Activated T-cell treated with anti-CD3 and anti-CD28 coated beads, Interleukin-2, amount 50 U/mL, for 72 hours (primary cell): ENCODE measurements at regions not wholly inside any gene's neighbourhood (a gene's known extent, or its start where the extent isn't known, plus 50 kb on each side); places are given as distances from the start of the nearest gene placed in this dataset.

Source experiments
- ATAC-seq, 2 donors: fragments of 150-1000 bp; cut with Tn5 transposase; replicated peaks in 1 of 2; 2 replicates each; pipeline ENCODE4 v1.10.0; 2021; ENCODE audit warnings: moderate library complexity in 2 of 2, mild to moderate bottlenecking in 1 of 2
- DNase-seq, 2 donors: peaks; one replicate each; pipeline ENCODE4 v3.0.0; 2021 to 2022; ENCODE audit warnings: mixed read lengths in 1 of 2
- H3K27ac Mint-ChIP-seq: one replicate; pipeline ENCODE4 v1.8.0; 2022; ENCODE audit warnings: mild to moderate bottlenecking, moderate library complexity, mixed read lengths
- H3K27me3 Mint-ChIP-seq: one replicate; pipeline ENCODE4 v1.8.0; 2022; ENCODE audit warnings: low read depth, mixed read lengths
- H3K36me3 Mint-ChIP-seq, 2 donors: one replicate each; pipeline ENCODE4 v1.8.0; 2022; ENCODE audit warnings: mixed read lengths in 2 of 2, mild to moderate bottlenecking in 1 of 2; ENCODE audit not compliant: insufficient read depth in 2 of 2
- H3K4me1 Mint-ChIP-seq: one replicate; pipeline ENCODE4 v1.8.0; 2022; ENCODE audit warnings: low read depth, mixed read lengths
- H3K4me3 Mint-ChIP-seq, 2 donors: one replicate each; pipeline ENCODE4 v1.8.0; 2022; ENCODE audit warnings: mild to moderate bottlenecking in 2 of 2, mixed read lengths in 2 of 2, moderate library complexity in 2 of 2
- H3K9me3 Mint-ChIP-seq, 2 donors: one replicate each; pipeline ENCODE4 v1.8.0; 2022; ENCODE audit warnings: mixed read lengths in 2 of 2

DNA sequence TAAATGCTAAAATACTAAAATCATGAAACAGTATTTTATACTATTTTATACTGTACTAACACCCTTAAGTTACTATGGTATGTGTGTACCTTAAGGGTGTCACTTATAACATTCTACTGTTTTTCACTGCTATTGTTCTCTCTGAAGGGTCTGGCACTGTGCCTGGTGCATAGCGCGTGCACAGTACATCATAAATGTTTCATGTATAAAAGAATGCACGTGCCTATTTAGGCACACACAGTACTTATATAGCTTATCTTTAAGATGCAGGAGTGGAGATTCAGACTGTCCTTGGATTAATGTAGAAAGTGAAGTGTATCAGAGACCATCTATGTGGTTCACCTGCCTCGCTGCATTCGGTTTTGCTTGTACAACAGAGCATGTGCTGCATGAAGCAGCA lies 64.0 kb upstream of the SGK1 start:
- ATAC-seq (no peak), DNase-seq (no peak)
- Mint-ChIP-seq H3K4me3 (no peak overlapping the region), H3K9me3 (no peaks in the 10 kb centered on the region), H3K4me1 (peaks cover 33% of the 10 kb centered on the region), H3K36me3 (no peaks in the 10 kb centered on the region), H3K27ac (no peak overlapping the region), H3K27me3 (no peaks in the 10 kb centered on the region)

DNA sequence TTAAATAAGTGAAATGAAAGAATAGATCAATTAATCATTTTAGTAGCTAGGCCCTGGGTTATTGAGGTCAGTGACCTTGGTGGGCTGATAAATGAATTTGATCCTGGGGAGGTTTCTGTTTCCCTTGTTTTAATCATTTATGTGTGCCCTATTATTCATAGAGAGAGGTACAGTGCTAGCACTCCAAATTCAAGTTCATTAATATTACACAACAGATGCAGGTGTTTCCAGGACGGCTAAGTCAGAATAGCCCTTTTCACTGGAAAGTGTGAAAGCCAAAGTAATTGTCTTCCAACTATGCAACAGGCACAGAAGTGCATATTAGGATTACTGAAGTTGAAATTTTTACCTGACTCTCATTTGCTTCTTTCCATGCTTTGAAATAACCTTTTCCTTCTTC lies 61.7 kb upstream of the SGK1 start:
- peak overlapping the region; percentile 54 to 88 for H3K4me3 Mint-ChIP-seq
- H3K36me3 Mint-ChIP-seq: no peaks in the 10 kb centered on the region
- H3K27me3 Mint-ChIP-seq: no peaks in the 10 kb centered on the region
- DNase-seq: no peak
- ATAC-seq: peak; percentile 2 to 7
- peak overlapping the region; percentile 83 for H3K27ac Mint-ChIP-seq
- H3K4me1 Mint-ChIP-seq: peaks cover 41% of the 10 kb centered on the region
- H3K9me3 Mint-ChIP-seq: no peaks in the 10 kb centered on the region

DNA sequence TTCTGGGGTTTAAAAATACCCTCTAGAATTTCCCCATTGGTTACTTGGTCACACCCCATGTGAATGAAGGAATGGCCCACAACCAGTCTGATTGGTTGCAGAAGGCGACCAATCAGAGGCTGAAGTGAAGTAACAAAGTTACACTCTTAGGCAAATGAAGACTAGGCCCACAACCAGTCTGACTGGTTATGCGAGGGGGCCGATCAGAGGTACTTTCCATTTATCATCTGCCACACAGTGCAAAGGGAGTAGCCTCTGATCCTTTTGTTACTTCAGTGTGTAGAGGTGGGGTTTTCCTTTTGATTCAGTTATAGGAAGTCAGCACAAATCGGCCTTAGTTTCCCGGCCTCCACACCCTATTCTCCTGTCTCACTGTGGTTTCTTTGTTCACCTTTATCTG lies 61.2 kb upstream of the SGK1 start:
- ATAC-seq: peak; percentile 99
- peak overlapping the region; percentile 80 for H3K27ac Mint-ChIP-seq
- H3K4me3 Mint-ChIP-seq: peak overlapping the region; percentile 54 to 88
- no peaks in the 10 kb centered on the region for H3K27me3 Mint-ChIP-seq
- DNase-seq: peak; percentile 61 to 71
- H3K4me1 Mint-ChIP-seq: peaks cover 46% of the 10 kb centered on the region
- no peaks in the 10 kb centered on the region for H3K9me3 Mint-ChIP-seq
- H3K36me3 Mint-ChIP-seq: no peaks in the 10 kb centered on the region

DNA sequence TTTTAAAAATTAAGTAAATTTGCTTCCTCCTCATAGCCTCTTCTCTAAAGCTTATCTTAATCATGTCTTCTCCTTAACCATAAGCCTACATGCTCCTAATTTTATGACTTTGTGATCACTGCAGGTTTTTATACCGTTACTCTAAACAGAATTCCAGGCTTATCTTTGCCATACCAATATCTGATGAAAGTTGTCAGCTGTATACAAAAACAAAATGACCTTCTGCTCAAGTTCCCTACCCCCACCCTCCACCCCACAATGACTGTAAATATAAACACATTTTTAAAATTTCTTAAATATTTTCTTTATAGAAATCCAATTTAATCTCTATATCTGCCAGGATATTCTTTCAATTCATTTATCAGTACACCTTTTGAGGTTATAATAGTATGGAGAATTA lies 60.5 kb upstream of the SGK1 start:
- H3K27me3 Mint-ChIP-seq: no peaks in the 10 kb centered on the region
- H3K4me3 Mint-ChIP-seq: peak overlapping the region; percentile 54 to 88
- peaks cover 53% of the 10 kb centered on the region for H3K4me1 Mint-ChIP-seq
- H3K36me3 Mint-ChIP-seq: no peaks in the 10 kb centered on the region
- ATAC-seq (no peak), DNase-seq (no peak)
- H3K27ac Mint-ChIP-seq: peak overlapping the region; percentile 80
- H3K9me3 Mint-ChIP-seq: no peaks in the 10 kb centered on the region

DNA sequence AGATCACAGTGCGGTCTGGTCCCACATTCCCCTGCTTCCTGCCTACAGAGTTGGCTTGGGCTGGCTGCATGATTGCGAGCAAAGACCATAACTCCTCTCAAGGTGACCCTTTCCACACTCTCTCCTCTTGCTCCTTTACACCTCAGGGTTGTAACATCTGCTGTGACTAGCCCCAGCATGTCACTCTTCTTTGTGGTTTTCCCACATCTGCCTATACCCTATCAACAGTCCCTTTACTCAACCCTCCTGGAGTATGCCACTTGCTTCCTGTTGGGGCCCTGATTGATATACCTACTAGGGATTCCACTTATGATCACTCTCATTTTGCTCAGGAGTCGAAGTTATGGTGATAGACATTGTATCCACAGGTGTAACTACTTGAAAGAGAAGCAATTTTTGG lies 58.9 kb upstream of the SGK1 start:
- no peaks in the 10 kb centered on the region for H3K9me3 Mint-ChIP-seq
- ATAC-seq: no peak
- H3K27ac Mint-ChIP-seq: peak overlapping the region; percentile 1
- no peak for DNase-seq
- no peaks in the 10 kb centered on the region for H3K27me3 Mint-ChIP-seq
- H3K36me3 Mint-ChIP-seq: no peaks in the 10 kb centered on the region
- no peak overlapping the region for H3K4me3 Mint-ChIP-seq
- peaks cover 69% of the 10 kb centered on the region for H3K4me1 Mint-ChIP-seq

DNA sequence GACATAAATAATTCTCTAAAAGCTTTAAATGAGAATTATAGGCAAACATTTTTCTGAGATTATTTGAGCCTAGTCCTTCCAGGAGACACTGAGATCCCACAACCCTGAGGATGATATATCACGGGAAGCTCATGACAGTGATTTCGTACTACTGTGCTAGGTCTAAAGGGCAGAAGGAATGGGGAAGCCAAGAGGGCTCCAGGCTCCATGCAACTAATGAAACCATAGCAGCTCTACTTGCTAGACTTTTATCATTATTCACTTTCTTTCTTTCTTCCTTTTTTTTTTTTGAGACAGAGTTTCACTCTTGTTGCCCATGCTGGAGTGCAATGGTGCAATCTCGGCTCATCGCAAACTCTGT lies 57.3 kb upstream of the SGK1 start:
- no peak overlapping the region for H3K4me3 Mint-ChIP-seq
- no peaks in the 10 kb centered on the region for H3K27me3 Mint-ChIP-seq
- DNase-seq: no peak
- ATAC-seq: no peak
- no peaks in the 10 kb centered on the region for H3K9me3 Mint-ChIP-seq
- peak overlapping the region; percentile 5 for H3K27ac Mint-ChIP-seq
- H3K4me1 Mint-ChIP-seq: peaks cover 58% of the 10 kb centered on the region
- no peaks in the 10 kb centered on the region for H3K36me3 Mint-ChIP-seq

DNA sequence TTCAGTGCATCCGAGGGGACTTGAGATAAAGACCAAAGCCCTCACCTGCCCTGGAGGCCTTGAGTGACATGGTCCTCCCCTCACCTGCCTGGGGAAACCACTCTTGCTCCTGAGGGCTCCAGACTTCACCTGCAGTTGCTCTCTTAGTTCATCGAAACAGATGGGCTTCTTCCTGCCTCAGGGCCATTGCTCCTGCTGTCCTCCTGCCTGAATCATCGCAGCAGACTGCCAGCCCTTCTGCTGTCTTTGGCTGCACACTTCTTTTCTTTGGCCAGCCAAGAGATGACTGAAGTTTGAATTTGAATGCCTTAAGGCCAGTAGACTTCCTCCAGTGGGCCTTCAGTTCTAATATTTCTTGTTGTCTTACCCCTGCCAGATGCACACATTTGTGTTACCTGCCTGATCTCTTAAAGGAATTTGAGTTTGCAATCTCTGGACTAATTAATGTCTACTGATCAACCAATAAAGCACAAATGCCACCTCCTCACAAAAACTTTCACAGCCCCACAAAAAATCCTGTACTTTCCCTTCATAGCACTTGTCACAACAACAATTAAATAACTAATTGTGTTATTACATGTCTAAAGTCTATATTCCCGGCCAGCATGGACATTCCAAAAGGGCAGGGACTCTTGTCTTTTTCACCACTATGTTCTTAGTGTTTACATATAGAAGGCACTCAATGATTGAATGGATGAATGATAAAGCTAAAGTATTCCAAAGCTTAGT lies 56.7 kb upstream of the SGK1 start:
- Mint-ChIP-seq H3K9me3 (no peaks in the 10 kb centered on the region), H3K27ac (peak overlapping the region; percentile 5), H3K36me3 (peaks cover 0 to under 1% of the 10 kb centered on the region in 2 donors), H3K4me3 (no peak overlapping the region), H3K4me1 (peaks cover 53% of the 10 kb centered on the region), H3K27me3 (no peaks in the 10 kb centered on the region)
- DNase-seq (no peak), ATAC-seq (no peak)

DNA sequence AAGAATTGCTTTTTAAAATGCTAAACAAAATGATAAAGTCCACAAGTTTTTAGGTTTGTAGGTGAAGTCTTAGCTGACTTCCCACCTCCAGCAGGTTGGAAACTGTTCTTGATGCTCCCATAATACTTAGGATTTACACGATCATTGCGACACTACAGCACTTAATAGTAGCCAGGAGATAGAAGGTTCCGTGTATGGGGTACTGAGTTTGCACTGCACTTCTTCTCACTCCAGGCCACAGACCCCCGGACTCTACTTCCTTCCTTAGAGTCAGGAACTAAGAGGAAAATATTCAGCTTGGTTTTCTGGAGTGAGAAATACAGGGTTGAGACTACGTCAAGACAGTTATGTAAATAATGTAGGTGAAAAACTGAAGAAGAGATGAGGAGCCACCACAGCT lies 56.1 kb upstream of the SGK1 start:
- ATAC-seq: no peak
- no peak for DNase-seq
- peak overlapping the region in 1 of 2 donors; percentile 14 for H3K4me3 Mint-ChIP-seq
- H3K9me3 Mint-ChIP-seq: no peaks in the 10 kb centered on the region
- H3K4me1 Mint-ChIP-seq: peaks cover 52% of the 10 kb centered on the region
- H3K27ac Mint-ChIP-seq: no peak overlapping the region
- H3K36me3 Mint-ChIP-seq: peaks cover 0 to 3% of the 10 kb centered on the region in 2 donors
- no peaks in the 10 kb centered on the region for H3K27me3 Mint-ChIP-seq

DNA sequence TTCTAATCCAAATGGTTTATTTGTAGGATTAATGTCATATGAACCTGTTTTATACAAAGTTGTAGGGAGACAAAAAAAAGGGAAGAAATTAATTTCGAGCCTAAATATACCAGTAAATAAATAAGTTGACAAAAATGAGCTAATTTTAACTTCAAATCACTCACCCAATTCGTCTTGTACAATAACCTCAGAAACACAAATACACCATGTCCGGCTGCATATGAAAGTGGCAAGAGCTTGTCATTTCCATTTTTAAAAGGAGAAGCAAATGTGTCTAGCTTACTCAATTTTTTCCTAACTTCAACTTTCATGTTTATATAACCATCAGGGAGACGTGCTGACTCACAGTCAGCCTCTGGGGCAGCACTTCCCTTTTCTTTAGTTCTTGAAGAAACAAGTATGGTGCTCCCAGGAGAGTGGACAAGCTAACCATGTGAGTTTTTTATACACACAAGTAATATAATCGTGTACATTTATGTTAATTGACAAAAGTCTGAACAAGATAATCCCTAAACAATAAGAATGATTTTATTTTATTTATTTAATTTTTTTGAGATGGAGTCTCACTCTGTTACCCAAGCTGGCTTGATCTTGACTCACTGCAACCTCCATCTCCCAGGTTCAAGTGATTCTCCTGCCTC lies 55.5 kb upstream of the SGK1 start:
- ATAC-seq: peak; percentile 74 to 82
- DNase-seq: peak; percentile 12 to 14
- H3K27ac Mint-ChIP-seq: peak overlapping the region; percentile 27
- H3K9me3 Mint-ChIP-seq: no peaks in the 10 kb centered on the region
- peaks cover 0 to 3% of the 10 kb centered on the region in 2 donors for H3K36me3 Mint-ChIP-seq
- H3K27me3 Mint-ChIP-seq: no peaks in the 10 kb centered on the region
- H3K4me3 Mint-ChIP-seq: peak overlapping the region; percentile 14 to 48
- H3K4me1 Mint-ChIP-seq: peaks cover 46% of the 10 kb centered on the region

DNA sequence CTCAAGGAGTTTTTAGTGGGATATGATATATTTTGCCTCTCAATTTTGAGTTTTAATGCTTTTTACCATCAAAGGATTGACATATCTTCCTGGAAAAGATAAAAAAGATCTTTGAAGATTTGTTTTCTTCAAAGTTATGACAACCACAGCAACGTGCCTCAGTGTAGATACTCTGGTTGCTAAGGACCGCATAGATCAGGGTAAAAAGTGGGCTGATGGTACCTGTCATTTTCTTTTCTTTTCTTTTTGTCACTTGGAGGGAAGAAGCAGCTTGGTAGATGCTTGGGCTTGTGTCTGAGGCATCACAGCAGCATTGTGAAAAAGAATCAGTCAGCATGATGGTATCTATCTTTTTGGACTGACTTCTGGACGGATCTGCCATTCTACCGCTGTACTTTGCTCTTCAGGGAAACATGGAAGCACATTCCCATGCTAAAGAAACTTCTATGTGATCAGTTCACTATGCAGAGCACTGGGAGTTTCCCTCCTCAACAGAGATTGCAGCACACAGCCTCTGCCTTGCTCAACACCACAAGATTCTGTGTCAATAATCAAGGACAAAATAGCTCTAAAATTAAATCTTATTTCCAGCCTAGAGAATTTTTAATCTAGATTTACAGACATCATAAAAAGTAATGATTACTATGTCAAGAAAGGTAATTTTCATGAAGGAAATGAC lies 54.8 kb upstream of the SGK1 start:
- H3K4me3 Mint-ChIP-seq: peak overlapping the region in 1 of 2 donors; percentile 48
- H3K27ac Mint-ChIP-seq: peak overlapping the region; percentile 27
- H3K27me3 Mint-ChIP-seq: no peaks in the 10 kb centered on the region
- no peak for ATAC-seq
- H3K36me3 Mint-ChIP-seq: peaks cover 0 to 3% of the 10 kb centered on the region in 2 donors
- no peaks in the 10 kb centered on the region for H3K9me3 Mint-ChIP-seq
- no peak for DNase-seq
- H3K4me1 Mint-ChIP-seq: peaks cover 45% of the 10 kb centered on the region

DNA sequence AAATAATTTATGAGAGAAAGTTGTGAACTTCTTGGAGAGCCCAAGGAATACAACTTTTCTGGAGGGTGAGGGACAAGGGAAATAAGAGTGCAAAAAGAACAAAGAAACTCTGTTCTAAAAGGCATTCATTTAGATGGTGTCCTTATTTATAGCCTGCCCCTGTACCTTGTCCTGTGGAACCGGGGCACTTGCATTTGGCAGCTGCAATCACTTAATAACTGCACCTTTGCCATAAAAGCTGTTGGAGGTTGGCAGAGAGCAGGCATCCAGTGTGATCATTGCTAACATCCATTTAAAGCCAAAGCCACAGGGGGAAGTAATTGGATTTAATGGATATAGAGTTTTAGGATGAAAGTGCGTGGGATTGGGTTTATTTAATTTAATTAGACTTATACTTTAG lies 50.8 kb upstream of the SGK1 start:
- Mint-ChIP-seq H3K4me1 (peaks cover 26% of the 10 kb centered on the region), H3K36me3 (peaks cover 0 to 3% of the 10 kb centered on the region in 2 donors), H3K27ac (no peak overlapping the region), H3K9me3 (no peaks in the 10 kb centered on the region), H3K27me3 (no peaks in the 10 kb centered on the region), H3K4me3 (no peak overlapping the region)
- ATAC-seq: no peak
- DNase-seq: no peak
